ELR (cell line): ENCODE measurements at regions not wholly inside any gene's neighbourhood (a gene's known extent, or its start where the extent isn't known, plus 50 kb on each side); places are given as distances from the start of the nearest gene placed in this dataset.
"Not testable (repeated sequence)": the region's sequence is repeated elsewhere in the genome, so short reads cannot be mapped to it uniquely, and the experiment has no call there.

ENCODE experiments used
- DNase-seq: peaks from one replicate; pipeline ENCODE4 v3.0.0-alpha.2; 2015; ENCODE audit warnings: low read depth

DNA sequence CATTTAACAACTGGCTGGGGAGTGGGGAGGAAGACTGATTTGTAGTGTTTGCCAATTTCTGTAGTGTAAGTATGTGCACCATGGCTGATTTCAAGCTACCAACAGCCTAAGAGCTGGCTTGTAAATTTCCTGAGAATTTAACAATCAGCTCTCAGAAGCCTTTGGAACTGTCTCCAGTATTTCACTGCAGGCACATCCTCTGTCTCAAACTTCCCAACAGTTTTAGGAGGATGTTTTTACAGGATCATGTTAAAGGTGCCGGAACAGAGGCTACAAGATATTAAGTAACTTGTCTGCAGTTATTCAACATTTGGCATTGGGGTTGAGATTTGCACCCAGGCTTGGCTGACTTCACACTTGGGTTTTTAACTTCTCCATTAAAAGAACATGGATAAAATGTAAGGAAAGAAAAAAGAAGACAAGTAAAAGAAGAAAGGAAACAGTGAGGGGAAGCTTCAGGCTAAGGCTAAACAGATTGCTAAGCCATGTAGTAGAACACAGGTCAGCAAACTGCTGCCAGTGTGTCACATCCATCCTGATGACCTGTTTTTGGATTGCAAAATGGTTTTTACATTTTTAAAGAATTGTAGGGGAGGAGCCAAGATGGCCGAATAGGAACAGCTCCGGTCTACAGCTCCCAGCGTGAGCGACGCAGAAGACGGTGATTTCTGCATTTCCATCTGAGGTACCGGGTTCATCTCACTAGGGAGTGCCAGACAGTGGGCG, 204.8 kb upstream of the SESN3 start:
- no peak for DNase-seq

DNA sequence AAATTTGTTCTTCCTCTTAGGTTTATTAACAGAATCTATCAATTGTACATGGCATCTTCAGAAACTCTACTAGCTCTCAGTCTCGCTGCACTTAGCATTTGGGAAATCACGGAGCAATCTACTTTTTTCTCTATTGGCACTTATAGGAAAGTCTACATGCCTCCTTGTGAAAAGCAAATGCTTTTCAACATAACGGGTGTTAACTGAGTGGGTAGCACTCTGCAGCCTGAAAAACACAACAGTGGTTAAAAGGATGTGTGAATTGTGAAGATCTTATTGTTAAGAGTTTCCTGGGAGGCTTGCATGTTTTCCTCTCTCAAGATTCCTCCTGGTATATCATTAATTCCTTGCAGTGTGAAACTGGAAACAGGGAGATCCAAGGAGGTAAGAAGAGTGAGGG, 204.2 kb upstream of the SESN3 start:
- DNase-seq, result no peak

DNA sequence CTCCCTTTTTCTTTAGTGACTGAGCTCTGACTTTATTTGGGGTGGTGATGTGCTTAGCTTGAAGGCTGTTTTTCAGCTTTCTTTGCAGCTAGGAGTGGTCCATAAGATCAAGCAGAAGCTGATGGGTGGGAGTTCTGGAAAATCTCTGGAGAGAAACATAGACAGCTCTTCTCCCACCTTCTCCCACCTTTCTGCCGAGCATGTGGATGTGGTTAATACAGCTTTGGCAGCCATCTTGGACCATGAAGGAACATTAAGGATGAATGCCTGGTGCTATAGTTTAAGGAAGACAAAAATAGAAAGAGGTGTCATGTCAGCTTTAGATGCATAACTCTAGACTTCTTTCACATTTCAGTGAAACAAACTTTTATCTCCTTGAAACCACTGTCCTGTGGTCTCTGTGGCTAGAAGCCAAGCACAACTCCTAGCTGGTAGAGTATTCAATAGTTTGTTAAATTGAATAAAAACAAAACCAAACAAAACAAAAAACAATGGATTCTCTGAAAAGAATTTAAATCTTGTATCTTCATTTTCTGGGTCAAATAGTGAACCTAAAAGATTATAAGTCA, 203.6 kb upstream of the SESN3 start:
- DNase-seq, result no peak

DNA sequence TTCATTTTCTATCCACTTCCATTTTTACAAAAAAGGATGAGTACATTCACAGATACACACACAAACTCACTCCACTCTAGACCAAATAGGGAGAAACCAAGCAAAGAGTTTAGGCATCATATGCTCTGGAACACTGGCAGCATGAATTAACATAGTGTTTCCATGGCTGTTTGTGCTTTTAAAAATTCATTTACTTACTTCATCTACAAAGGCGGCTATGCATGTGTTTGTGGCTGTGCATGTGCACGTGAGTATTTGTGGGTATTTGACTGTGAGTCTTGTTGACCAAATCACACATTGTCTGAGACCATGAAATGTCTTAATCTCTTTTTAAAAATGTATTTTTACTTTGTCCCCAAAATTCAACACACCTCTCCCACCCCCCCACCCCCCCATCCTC, 203.0 kb upstream of the SESN3 start:
- no peak for DNase-seq

DNA sequence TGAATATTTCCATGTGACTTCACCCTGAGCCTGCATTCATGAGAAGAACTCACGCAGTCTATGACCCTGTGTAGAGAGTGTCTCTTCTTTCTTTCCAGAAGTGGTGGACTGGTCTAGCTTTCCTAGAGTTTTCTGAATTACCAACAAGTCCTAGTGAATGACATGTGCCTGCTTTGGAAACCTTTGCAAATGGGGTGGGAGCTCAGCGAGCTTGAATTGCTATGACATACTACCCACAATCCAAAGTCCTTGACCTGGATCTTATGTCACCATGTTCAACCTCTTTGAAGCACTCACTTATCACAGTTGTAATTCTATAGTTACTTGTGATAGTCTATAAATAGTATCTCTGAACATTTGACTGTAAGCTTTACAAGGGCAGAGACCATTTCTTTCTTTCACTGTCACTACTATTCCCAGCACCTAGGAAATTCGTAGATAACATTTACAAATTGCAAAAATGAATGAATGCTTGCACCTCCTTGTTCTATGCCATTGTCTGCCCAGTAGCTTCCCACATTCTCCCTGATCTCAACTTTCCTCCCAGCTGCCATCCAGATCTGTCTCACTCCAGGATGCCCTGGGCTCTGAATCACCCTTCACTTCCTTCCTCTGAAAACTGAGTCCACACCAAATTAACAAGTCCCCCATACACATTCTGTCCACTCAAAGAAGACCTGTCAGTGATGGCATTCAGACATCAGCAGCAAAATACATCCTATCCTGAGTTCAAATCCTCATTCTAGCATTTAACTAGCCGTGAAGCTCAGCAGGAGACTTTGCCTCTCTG, 201.9 kb upstream of the SESN3 start:
- no peak for DNase-seq

DNA sequence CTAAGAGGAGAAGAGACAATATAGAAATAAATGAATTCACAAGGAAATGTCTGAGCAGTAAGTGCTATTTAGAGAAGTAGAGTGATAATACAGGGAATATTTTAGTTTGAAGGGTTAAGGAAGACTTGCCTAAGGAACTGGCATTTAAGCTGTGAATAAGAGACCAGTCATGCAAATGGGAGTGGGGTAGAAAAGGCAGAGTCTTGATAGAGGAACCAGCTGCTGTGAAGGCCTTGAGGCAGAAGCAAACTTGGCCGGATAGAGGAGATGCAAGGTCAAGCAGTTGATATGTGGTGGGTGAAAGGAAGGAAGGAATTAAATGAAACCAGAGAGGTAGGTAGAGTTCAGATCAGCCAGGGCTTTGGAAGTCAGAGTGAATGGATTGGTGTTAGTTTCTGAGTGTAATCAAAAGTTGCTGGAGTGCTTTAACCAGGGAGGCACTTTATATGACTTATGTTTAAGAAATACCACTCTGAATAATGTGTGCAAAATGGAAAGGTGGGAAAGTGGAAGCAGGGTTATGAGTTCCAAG, 198.4 kb upstream of the SESN3 start:
- no peak for DNase-seq

DNA sequence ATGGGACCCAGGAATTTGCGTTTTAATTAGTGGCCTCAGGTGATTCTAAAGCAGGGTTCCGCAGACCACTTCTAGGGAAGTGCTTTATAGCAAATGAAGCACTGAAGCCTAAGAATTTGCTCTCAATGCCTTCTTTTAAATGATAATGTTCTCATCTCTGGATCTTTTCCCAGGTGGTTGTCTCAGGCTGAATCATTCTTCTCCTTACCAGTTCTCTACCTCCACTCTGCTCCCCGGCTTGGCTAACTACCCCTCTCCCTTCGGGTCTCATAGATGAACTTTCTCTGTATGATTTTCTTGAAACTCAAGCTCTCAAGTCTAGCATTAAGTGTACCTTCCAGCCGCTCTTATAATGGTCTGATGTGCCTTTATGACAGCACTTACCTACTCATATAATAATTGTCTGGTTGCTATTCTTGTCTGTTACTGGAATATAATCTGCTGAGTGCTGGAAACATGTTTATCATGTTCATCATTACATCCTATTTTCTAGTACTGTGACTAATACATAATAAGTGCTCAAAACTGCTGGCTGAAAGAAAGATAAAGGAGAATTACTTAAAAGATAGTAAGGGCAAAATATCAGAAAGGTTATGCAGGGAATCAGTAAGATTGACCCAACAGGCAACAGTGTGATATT, 195.9 kb upstream of the SESN3 start:
- no peak for DNase-seq

DNA sequence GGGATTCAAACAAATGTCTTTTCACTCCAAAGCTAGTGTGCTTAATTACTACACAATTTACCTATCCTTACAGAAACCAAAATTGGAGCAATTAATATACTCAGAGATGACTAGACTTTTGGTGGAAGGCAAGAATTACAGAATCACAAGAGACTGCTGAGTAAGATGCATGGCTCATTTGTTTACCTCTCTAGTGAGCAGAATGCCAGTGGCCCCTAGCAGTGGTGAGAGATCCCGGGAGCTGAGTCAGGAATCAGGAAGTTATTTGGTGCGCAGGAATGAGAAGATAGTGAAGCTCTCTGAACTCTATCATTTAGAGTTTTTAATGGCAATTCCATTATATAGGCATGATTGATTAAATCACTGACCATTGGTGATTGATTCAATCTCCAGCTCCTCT, 188.9 kb upstream of the SESN3 start:
- DNase-seq, result peak; percentile 73

DNA sequence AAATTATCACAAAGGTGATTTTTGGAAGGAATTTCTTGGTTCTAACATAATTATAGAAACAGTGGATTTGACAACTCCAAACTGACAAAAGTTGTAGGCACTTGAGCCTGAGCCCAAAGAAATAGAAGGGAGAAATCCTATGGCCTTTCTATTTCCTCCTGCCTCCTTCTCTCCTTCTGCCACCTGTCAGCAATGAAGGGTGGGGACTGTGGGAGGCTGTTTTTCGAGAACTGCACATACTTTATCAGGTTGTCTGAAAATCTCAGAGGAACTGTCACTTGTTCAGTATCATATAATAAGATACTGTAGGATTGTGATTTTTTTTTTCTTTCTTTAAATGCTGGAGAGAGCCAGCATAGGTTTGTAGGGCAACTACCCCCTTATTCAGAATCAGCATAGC, 187.9 kb upstream of the SESN3 start:
- DNase-seq, result no peak

DNA sequence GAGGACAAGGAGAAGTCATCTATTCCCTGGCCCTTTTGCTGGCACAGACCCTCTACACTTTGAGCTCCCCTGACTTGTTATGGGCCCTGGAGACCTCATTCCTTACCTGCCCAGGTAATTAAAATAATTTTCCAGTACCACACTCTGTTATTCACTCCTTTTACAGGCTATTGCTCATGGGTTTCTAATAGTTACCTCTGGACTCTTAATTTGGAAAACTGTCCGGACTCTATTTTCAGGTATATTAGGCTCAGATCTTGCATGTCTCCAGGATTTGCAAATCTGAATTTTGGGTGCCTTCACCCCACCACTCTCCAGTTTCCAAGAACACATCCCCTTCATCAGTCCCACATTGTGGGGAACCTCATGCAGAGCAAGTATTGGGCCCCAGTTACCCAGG, 186.8 kb upstream of the SESN3 start:
- no peak for DNase-seq

DNA sequence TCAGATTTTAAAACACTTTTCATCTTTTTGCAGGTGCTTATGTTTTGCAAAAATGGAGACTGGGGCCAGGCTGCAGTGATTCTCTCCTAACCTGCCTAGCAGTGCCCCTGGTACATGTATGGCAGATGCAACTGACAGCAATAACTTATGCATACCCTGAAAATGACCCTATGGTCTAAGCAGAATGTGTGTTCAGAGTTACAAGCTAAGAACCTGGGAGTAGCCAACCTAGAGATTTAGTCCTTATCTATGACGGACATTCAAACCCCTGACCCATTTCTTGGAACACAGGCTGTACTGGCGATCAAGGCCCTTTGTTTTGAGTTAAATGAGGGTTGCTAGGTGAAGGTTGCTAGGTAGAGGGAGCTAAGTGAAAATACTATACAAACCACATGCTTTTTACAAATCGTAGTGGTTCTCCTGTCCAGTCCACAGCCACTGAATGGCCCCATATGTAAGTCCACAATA, 184.9 kb upstream of the SESN3 start:
- DNase-seq, result no peak

DNA sequence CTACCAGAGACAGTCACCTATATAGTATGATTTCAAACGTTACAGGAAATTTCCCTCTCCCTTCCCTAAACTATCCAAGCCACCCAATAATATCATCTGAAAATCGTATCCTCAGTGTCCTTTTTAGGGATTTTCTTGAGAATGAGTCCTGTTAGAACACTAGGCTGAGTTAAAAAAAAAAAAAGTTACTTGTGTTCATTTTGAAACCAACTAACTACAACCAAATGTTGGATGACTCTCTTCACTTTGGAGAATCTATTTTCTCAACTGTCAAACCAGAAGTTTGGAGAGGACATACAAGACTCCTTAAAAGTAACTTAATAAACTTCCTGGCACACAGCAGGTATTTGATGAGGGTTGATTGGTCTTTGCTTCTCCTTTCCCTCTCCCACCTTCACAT, 183.2 kb upstream of the SESN3 start:
- DNase-seq, result no peak

DNA sequence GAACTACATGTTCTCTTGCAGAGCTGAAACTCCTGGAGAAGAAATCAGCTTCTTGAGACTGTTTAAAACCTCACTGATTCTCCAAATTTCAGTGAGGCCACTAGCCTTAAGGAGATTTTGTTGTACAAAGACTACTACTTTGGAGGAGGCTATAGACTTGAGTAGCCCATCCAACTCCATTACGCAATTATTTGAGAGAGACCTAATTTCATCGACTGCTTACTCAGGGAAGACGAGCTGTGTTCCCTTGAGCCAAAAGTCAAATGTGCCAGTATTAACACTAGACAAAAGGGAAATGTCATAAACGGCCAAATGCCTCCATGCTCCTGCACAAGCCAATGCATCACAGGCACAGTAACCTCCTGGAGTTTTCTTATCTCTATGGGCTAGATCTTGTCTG, 182.8 kb upstream of the SESN3 start:
- no peak for DNase-seq

DNA sequence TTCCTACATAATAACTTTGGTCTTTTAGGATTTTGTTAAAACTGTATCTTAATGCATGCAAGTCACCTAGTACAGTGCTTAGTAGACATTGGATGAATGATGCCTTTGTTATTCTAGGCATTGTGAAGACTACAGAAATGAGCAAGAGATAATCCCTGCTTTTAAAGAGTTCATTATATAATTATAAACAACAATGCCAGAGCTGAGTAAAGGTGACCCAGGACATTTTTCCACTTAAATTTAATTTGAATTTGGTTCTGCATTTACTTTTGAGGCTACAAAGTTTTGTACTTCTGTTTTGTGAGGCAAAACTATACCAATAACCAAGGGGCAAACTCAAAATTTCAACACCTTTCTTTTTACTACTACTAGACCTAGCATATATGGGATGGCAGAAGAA, 182.0 kb upstream of the SESN3 start:
- DNase-seq, result no peak

DNA sequence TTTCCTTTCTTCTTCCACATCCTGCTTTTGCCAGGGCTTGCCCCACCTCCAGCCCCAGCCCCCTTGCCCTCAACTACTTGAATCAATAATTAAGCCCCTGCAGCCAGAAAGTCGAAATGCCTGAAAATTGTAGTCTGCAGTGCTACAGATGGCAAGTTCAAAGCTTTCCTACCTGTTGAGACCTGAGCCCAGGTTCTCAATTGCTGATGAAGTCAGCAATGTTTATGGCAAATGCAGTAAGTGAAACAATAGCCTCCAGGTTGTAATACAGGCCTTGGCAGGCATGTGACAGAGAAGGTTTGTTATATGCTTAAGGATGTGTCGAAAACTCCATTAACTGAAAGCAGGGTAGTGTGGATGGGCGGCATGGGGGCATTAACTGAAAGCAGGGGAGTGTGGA, 181.1 kb upstream of the SESN3 start:
- no peak for DNase-seq

DNA sequence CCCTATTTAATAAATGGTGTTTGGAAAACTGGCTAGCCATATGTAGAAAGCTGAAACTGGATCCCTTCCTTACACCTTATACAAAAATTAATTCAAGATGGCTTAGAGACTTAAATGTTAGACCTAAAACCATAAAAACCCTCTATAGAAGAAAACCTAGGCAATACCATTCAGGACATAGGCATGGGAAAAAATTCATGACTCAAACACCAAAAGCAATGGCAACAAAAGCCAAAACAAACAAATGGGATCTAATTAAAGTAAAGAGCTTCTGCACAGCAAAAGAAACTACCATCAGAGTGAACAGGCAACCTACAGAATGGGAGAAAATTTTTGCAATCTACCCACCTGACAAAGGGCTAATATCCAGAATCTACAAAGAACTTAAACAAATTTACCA, 179.7 kb upstream of the SESN3 start:
- DNase-seq, result not testable (repeated sequence)

DNA sequence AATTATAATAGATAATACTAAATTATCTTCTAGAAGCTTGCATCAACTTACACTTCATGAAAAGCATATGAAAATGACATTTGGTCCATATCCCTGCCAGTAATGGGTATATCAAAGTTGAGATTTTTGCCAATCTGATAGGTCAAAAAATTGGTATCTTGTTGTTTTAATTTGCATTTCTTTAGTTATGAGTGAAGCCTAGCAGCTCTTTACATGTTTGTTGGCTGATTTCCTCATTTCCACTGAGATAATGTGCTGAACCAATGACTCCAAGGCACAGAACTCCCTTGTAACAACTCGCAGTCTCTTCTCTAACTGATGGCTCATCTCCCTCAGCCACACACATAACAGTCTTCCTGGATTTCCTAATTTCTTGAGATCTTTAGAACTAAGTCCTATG, 175.3 kb upstream of the SESN3 start:
- DNase-seq, result no peak

DNA sequence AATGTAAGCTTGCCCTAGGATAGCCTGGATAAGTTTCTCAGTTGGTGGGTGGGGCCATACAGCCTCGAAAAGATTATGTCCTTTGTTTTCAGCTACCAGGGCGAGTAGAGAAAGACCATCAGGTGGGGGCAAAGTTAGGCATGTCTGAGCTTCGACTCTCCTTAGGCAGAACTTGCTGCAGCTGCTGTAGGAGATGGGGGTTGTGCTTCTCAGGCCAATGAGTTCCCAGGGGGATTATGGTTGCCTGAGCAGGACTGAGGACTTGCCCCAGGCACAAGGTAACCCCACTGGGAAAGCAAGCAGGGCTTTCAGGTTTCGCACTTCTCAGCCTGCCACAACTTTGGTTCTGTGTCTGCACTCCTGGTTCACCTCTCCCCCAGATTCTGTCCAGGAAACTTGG, 173.4 kb upstream of the SESN3 start:
- no peak for DNase-seq

DNA sequence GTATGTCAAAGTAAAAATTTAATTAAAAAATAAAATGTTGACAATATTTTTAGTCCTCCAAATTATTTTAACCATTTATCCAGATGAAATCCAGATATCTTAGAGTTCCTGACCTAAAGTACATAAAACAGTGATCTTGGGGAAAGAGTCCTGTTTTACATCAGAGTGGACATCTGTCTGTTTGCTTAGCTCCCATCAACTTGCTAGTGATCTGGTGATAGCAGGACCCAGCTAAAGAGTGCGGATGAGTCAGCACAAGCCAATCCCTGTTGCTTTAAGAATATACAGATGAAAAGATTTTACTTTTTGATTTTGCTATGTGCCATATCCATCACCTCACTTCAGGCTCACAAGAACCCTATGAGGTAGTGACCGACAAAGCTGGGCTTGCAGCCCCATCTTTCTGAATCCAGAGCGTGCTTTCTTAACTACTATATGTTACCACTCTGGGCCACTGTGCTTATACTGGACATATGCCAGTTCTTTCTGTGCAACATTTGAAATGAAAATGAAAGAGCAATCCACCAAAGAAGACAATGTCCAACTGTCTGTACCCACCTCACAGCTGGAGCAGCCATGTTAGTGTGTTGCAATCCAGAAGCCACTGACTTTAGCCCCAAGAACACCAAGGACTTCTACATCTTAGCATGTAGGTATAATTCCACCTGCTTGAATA, 167.6 kb upstream of the SESN3 start:
- DNase-seq, result no peak

DNA sequence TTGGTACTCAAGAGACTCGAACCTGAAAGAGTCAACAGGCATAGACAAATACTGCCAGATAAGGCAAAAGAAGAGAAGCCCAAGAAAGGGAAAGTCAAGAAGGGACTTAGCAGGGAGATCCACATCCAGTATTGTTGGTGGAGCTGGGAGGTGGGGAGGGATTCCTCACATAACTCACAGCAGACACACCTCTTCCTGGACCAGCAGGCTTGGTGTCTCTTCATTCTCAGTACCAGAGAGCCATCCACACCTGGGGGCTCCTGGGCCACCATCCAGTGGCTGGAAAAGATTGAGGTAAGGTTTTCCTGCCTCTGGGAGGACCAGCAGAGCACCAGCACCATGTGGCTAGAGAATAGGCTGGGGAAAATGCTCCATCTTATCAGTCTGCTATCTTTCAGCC, 161.6 kb upstream of the SESN3 start:
- DNase-seq, result no peak

DNA sequence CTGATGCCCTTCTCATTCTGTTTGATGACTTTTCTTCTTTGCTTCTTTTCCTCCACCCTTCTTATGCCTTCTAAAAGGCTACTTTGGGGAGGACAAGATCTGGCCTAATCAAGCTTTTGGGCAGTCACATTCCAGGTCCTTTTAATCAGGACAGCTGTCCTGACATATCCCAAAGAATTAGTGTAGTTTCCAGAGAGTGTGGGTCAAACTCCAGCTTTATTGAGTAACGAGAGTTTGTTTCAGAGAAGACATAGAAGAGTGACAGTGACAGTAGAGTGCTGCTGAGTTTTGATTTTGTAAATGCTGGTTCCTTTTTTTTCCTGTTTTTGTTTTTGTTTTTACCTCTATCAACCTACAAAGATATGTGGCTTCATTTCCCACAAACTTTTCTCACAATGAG, 158.4 kb upstream of the SESN3 start:
- DNase-seq, result no peak

DNA sequence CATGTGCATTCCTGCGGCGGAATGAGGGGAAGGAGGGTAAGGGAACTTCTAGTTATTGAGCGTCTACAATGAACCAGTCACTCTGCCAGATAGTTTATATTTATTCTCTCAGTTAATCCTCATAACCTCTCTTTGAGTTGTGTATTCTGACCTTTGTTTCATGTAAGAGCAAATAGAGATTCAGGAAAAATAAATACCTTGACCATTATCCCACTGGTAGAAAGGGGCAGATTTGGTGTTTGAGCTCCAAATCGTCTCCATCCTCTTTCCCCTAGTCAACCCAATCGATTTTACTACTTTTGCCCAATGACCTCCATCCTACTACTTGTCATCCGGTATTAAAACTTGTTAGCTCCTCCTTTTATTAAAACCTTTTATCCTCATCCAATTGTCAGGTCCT, 157.1 kb upstream of the SESN3 start:
- DNase-seq, result no peak
